ENCODE measurements at regions not wholly inside any gene's neighbourhood (a gene's known extent, or its start where the extent isn't known, plus 50 kb on each side); places are given as distances from the start of the nearest gene placed in this dataset.

DNA sequence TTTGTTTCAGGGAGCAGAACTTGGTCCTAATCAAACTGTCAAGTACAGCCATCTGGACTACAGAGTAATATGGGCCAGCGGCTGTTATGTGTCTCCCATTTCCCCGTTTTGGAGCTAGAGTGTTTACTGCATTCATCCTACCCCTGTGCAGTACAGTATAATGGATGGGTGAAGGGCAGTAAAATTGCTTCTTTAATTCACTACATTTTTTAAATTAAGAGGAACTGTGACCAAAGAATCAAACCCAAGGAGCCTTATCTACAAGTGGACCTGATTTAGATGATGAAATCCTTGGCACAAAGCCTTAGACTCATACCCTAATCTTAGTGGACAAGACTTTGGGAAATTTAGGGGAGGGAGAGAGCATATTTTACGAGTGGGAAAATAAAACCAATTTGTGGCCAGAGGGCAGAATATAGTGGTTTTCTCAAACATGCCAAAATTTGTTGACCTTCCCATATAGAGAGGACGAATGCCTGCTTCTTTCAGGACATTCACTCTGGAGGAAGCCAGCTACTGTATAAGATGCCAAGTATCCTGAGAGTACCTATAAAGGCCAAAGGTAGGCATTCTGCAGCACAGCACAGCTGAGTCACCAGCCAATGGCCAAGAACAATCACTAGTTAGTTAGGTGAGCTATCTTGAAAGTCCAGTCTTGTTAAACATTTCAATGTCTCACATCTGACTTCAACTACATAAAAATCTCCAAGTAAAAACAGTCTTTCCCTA is 253.8 kb upstream of the KCNIP4 start:
- WGBS (ENCODE audit: insufficient coverage, insufficient replicate concordance, low lambda C conversion rate, missing lambda C conversion rate), result 1% methylated on average over 4 of the region's 4 CpGs
- TF ChIP-seq TCF7 (IDR thresholded peaks at IDR 0.05; ENCODE audit: borderline replicate concordance), result no peak
- TF ChIP-seq TBL1XR1 (IDR thresholded peaks at IDR 0.05; ENCODE audit: low read depth, low read length), result no peak
- TF ChIP-seq BACH1 (IDR thresholded peaks at IDR 0.05; ENCODE audit: borderline replicate concordance), result no peak
- TF ChIP-seq, protein P1, sequence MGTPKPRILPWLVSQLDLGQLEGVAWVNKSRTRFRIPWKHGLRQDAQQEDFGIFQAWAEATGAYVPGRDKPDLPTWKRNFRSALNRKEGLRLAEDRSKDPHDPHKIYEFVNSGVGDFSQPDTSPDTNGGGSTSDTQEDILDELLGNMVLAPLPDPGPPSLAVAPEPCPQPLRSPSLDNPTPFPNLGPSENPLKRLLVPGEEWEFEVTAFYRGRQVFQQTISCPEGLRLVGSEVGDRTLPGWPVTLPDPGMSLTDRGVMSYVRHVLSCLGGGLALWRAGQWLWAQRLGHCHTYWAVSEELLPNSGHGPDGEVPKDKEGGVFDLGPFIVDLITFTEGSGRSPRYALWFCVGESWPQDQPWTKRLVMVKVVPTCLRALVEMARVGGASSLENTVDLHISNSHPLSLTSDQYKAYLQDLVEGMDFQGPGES (IDR thresholded peaks at IDR 0.05), result no peak
- no peak for TF ChIP-seq CREB1 (IDR thresholded peaks at IDR 0.05; ENCODE audit: low read depth)
- TF ChIP-seq, protein P2, sequence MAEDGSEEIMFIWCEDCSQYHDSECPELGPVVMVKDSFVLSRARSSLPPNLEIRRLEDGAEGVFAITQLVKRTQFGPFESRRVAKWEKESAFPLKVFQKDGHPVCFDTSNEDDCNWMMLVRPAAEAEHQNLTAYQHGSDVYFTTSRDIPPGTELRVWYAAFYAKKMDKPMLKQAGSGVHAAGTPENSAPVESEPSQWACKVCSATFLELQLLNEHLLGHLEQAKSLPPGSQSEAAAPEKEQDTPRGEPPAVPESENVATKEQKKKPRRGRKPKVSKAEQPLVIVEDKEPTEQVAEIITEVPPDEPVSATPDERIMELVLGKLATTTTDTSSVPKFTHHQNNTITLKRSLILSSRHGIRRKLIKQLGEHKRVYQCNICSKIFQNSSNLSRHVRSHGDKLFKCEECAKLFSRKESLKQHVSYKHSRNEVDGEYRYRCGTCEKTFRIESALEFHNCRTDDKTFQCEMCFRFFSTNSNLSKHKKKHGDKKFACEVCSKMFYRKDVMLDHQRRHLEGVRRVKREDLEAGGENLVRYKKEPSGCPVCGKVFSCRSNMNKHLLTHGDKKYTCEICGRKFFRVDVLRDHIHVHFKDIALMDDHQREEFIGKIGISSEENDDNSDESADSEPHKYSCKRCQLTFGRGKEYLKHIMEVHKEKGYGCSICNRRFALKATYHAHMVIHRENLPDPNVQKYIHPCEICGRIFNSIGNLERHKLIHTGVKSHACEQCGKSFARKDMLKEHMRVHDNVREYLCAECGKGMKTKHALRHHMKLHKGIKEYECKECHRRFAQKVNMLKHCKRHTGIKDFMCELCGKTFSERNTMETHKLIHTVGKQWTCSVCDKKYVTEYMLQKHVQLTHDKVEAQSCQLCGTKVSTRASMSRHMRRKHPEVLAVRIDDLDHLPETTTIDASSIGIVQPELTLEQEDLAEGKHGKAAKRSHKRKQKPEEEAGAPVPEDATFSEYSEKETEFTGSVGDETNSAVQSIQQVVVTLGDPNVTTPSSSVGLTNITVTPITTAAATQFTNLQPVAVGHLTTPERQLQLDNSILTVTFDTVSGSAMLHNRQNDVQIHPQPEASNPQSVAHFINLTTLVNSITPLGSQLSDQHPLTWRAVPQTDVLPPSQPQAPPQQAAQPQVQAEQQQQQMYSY (CRISPR knock-in tag; IDR thresholded peaks at IDR 0.05), result no peak
- TF ChIP-seq IRF4 (IDR thresholded peaks at IDR 0.05; ENCODE audit: low read depth, low read length), result no peak
- no peak for TF ChIP-seq RBBP5 (conservative IDR thresholded peaks at IDR 0.05)
- TF ChIP-seq, protein P3, sequence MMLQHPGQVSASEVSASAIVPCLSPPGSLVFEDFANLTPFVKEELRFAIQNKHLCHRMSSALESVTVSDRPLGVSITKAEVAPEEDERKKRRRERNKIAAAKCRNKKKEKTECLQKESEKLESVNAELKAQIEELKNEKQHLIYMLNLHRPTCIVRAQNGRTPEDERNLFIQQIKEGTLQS (IDR thresholded peaks at IDR 0.05; ENCODE audit: borderline replicate concordance, extremely low read depth, low read depth, low read length), result no peak
- no peak for TF ChIP-seq MTA2 (IDR thresholded peaks at IDR 0.05; ENCODE audit: low read depth)
- no peak for TF ChIP-seq CREM (IDR thresholded peaks at IDR 0.05; ENCODE audit: low read depth)
- TF ChIP-seq, protein P4, sequence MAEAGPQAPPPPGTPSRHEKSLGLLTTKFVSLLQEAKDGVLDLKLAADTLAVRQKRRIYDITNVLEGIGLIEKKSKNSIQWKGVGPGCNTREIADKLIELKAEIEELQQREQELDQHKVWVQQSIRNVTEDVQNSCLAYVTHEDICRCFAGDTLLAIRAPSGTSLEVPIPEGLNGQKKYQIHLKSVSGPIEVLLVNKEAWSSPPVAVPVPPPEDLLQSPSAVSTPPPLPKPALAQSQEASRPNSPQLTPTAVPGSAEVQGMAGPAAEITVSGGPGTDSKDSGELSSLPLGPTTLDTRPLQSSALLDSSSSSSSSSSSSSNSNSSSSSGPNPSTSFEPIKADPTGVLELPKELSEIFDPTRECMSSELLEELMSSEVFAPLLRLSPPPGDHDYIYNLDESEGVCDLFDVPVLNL (IDR thresholded peaks at IDR 0.05; ENCODE audit: low read depth, low read length), result no peak
- no peak for TF ChIP-seq CBX5 (IDR thresholded peaks at IDR 0.05; ENCODE audit: low read depth)
- no peak for TF ChIP-seq STAT1 (conservative IDR thresholded peaks at IDR 0.05)
- TF ChIP-seq NFYB (IDR thresholded peaks at IDR 0.05; ENCODE audit: insufficient read depth, low read depth, low read length), result no peak
- TF ChIP-seq, protein P5, sequence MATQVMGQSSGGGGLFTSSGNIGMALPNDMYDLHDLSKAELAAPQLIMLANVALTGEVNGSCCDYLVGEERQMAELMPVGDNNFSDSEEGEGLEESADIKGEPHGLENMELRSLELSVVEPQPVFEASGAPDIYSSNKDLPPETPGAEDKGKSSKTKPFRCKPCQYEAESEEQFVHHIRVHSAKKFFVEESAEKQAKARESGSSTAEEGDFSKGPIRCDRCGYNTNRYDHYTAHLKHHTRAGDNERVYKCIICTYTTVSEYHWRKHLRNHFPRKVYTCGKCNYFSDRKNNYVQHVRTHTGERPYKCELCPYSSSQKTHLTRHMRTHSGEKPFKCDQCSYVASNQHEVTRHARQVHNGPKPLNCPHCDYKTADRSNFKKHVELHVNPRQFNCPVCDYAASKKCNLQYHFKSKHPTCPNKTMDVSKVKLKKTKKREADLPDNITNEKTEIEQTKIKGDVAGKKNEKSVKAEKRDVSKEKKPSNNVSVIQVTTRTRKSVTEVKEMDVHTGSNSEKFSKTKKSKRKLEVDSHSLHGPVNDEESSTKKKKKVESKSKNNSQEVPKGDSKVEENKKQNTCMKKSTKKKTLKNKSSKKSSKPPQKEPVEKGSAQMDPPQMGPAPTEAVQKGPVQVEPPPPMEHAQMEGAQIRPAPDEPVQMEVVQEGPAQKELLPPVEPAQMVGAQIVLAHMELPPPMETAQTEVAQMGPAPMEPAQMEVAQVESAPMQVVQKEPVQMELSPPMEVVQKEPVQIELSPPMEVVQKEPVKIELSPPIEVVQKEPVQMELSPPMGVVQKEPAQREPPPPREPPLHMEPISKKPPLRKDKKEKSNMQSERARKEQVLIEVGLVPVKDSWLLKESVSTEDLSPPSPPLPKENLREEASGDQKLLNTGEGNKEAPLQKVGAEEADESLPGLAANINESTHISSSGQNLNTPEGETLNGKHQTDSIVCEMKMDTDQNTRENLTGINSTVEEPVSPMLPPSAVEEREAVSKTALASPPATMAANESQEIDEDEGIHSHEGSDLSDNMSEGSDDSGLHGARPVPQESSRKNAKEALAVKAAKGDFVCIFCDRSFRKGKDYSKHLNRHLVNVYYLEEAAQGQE (IDR thresholded peaks at IDR 0.05; ENCODE audit: low read depth, low read length), result no peak

More for the DNA sequence above, 253.8 kb upstream of the KCNIP4 start:
- FAIRE-seq (no peak), DNase-seq (ENCODE audit: low read depth, low spot score) (no peak), ATAC-seq (no peak)
- in situ Hi-C loops (cut with MboI) (no loop called here), intact Hi-C loops (cut with micrococcal nuclease; ENCODE audit: unreplicated experiment) (no loop called here)
- ChIA-PET RAD21 (ENCODE audit: unreplicated experiment) (no interaction called here), POLR2A (no interaction called here), CTCF (no interaction called here), SMC1A (ENCODE audit: uncharacterized antibody, unreplicated experiment) (interaction anchor here (0.7 kb wide), 1 partner anchor 10 kb away, joined by 4 read pairs; no protein-coding TSS in a partner anchor)
- H3K79me2 ChIP-seq (ENCODE audit: control insufficient read depth, insufficient read depth, low read length), result no peaks in the 10 kb centered on the region
- no peak overlapping the region for H3K4me2 ChIP-seq (ENCODE audit: control insufficient read depth, insufficient read depth)
- no peaks in the 10 kb centered on the region for H3K9me3 ChIP-seq (replicated peaks; ENCODE audit: control insufficient read depth, insufficient read depth, low read length)
- no peaks in the 10 kb centered on the region for H4K20me1 ChIP-seq (ENCODE audit: control insufficient read depth, insufficient read depth)
- no peak overlapping the region for H3K27ac ChIP-seq (ENCODE audit: control insufficient read depth, insufficient read depth)
- no peak overlapping the region for H2AFZ ChIP-seq (ENCODE audit: control insufficient read depth, low read depth, low read length)
- H3K4me3 ChIP-seq, result no peak overlapping the region
- no peak overlapping the region for H3K9ac ChIP-seq (ENCODE audit: control insufficient read depth, insufficient read depth, low read length)
- H3K27me3 ChIP-seq (replicated peaks in 1 of 2; ENCODE audit: control insufficient read depth in 2 of 2, insufficient read depth in 2 of 2, low read length in 1 of 2), result no peaks in the 10 kb centered on the region
- no peaks in the 10 kb centered on the region for H3K4me1 ChIP-seq (ENCODE audit: control insufficient read depth, insufficient read depth, low read length)
- H3K36me3 ChIP-seq (ENCODE audit: control insufficient read depth in 2 of 2, insufficient read depth in 2 of 2, low read length in 1 of 2), result no peaks in the 10 kb centered on the region
- BruUV-seq (replicated peaks), result no TSS peak
